ENCODE measurements at regions not wholly inside any gene's neighbourhood (a gene's known extent, or its start where the extent isn't known, plus 50 kb on each side); places are given as distances from the start of the nearest gene placed in this dataset.
"Not testable (repeated sequence)": the region's sequence is repeated elsewhere in the genome, so short reads cannot be mapped to it uniquely, and the experiment has no call there.

GRCh38 chr5:25552871-25553481 lies 908.2 kb upstream of the CDH10 start:
- no peak for DNase-seq (ENCODE audit: low read depth)
- H3K4me3 ChIP-seq (ENCODE audit: low read length): no peak overlapping the region
- no peak for TF ChIP-seq CTCF (IDR thresholded peaks at IDR 0.05; ENCODE audit: insufficient read depth, low read depth, low read length, missing control alignments)

GRCh38 chr5:25550793-25551192 lies 906.0 kb upstream of the CDH10 start:
- no peak for TF ChIP-seq CTCF (IDR thresholded peaks at IDR 0.05; ENCODE audit: insufficient read depth, low read depth, low read length, missing control alignments)
- no peak overlapping the region for H3K4me3 ChIP-seq (ENCODE audit: low read length)
- no peak for DNase-seq (ENCODE audit: low read depth)

GRCh38 chr5:25544652-25545249 lies 900.0 kb upstream of the CDH10 start:
- peak; percentile 53 for TF ChIP-seq CTCF (IDR thresholded peaks at IDR 0.05; ENCODE audit: insufficient read depth, low read depth, low read length, missing control alignments)
- H3K4me3 ChIP-seq (ENCODE audit: low read length): no peak overlapping the region

GRCh38 chr5:25540628-25541027 lies 895.9 kb upstream of the CDH10 start:
- no peak for TF ChIP-seq CTCF (IDR thresholded peaks at IDR 0.05; ENCODE audit: insufficient read depth, low read depth, low read length, missing control alignments)
- no peak for DNase-seq (ENCODE audit: low read depth)
- H3K4me3 ChIP-seq (ENCODE audit: low read length): no peak overlapping the region

More at GRCh38 chr5:25544652-25545249, 900.0 kb upstream of the CDH10 start:
- DNase-seq (ENCODE audit: low read depth): peak; percentile 55

- no peak overlapping the region for H3K4me3 ChIP-seq (ENCODE audit: low read length)
- no peak for TF ChIP-seq CTCF (IDR thresholded peaks at IDR 0.05; ENCODE audit: insufficient read depth, low read depth, low read length, missing control alignments)
- no peak for DNase-seq (ENCODE audit: low read depth)
These were observed 894.8 kb upstream of the CDH10 start for GRCh38 chr5:25539536-25539935.

GRCh38 chr5:25536461-25536860 lies 891.7 kb upstream of the CDH10 start:
- not testable (repeated sequence) for H3K4me3 ChIP-seq (ENCODE audit: low read length); DNase-seq (ENCODE audit: low read depth)

- no peak for TF ChIP-seq CTCF (IDR thresholded peaks at IDR 0.05; ENCODE audit: insufficient read depth, low read depth, low read length, missing control alignments)
- H3K4me3 ChIP-seq (ENCODE audit: low read length): no peak overlapping the region
- no peak for DNase-seq (ENCODE audit: low read depth)
These were observed 871.4 kb upstream of the CDH10 start for GRCh38 chr5:25516141-25516540.
